Osteocyte (in vitro differentiated cells): ENCODE measurements at regions not wholly inside any gene's neighbourhood (a gene's known extent, or its start where the extent isn't known, plus 50 kb on each side); places are given as distances from the start of the nearest gene placed in this dataset.

Experiments
- DNase-seq: peaks from one replicate; pipeline ENCODE4 v3.0.0; 2021; ENCODE audit warnings: mixed read lengths; ENCODE audit not compliant: unreplicated experiment; ENCODE audit errors: extremely low spot score
- H3K27ac Mint-ChIP-seq: one replicate; pipeline ENCODE4 v1.8.0; 2021; ENCODE audit warnings: mild to moderate bottlenecking, mixed read lengths; ENCODE audit not compliant: unreplicated experiment
- H3K27me3 Mint-ChIP-seq: one replicate; pipeline ENCODE4 v1.8.0; 2021; ENCODE audit warnings: mixed read lengths; ENCODE audit not compliant: unreplicated experiment
- H3K36me3 Mint-ChIP-seq: one replicate; pipeline ENCODE4 v1.8.0; 2021; ENCODE audit warnings: mixed read lengths; ENCODE audit not compliant: unreplicated experiment
- H3K4me1 Mint-ChIP-seq: one replicate; pipeline ENCODE4 v1.8.0; 2021; ENCODE audit warnings: mixed read lengths; ENCODE audit not compliant: unreplicated experiment
- H3K4me3 Mint-ChIP-seq: one replicate; pipeline ENCODE4 v1.8.0; 2021; ENCODE audit warnings: mild to moderate bottlenecking, moderate library complexity, mixed read lengths; ENCODE audit not compliant: unreplicated experiment
- H3K9me3 Mint-ChIP-seq: one replicate; pipeline ENCODE4 v1.8.0; 2021; ENCODE audit warnings: mixed read lengths; ENCODE audit not compliant: unreplicated experiment
- CTCF ChIP-seq: fragments of 200-600 bp; sonication (generic); IDR thresholded peaks from 2 replicates; pipeline ENCODE4 v1.5.0; 2021; ENCODE audit warnings: antibody characterized with exemption, mild to moderate bottlenecking, moderate library complexity

GRCh38 chr10:22846294-22846693, 81.6 kb upstream of the ARMC3 start:
- Mint-ChIP-seq H3K27ac (no peak overlapping the region), H3K27me3 (no peaks in the 10 kb centered on the region), H3K36me3 (no peaks in the 10 kb centered on the region), H3K4me3 (no peak overlapping the region), H3K9me3 (no peaks in the 10 kb centered on the region), H3K4me1 (peaks cover 14% of the 10 kb centered on the region)
- no peak for TF ChIP-seq CTCF
- DNase-seq = no peak

- H3K27ac Mint-ChIP-seq = no peak overlapping the region
- H3K27me3 Mint-ChIP-seq = no peaks in the 10 kb centered on the region
- no peak for TF ChIP-seq CTCF
- no peak for DNase-seq
- no peaks in the 10 kb centered on the region for H3K9me3 Mint-ChIP-seq
- H3K36me3 Mint-ChIP-seq = no peaks in the 10 kb centered on the region
- H3K4me3 Mint-ChIP-seq = no peak overlapping the region
- H3K4me1 Mint-ChIP-seq = peaks cover 3% of the 10 kb centered on the region
Observed at GRCh38 chr10:22839639-22840038, 88.2 kb upstream of the ARMC3 start.

- TF ChIP-seq CTCF = no peak
- H3K27ac Mint-ChIP-seq = no peak overlapping the region
- H3K4me3 Mint-ChIP-seq = no peak overlapping the region
- peaks cover 4% of the 10 kb centered on the region for H3K4me1 Mint-ChIP-seq
- no peaks in the 10 kb centered on the region for H3K9me3 Mint-ChIP-seq
- no peaks in the 10 kb centered on the region for H3K27me3 Mint-ChIP-seq
- no peaks in the 10 kb centered on the region for H3K36me3 Mint-ChIP-seq
- no peak for DNase-seq
Observed at GRCh38 chr10:22837771-22838170, 90.1 kb upstream of the ARMC3 start.

GRCh38 chr10:22837351-22837750, 90.5 kb upstream of the ARMC3 start:
- Mint-ChIP-seq H3K4me3 (no peak overlapping the region), H3K4me1 (peaks cover 4% of the 10 kb centered on the region), H3K36me3 (no peaks in the 10 kb centered on the region), H3K9me3 (no peaks in the 10 kb centered on the region), H3K27ac (no peak overlapping the region), H3K27me3 (no peaks in the 10 kb centered on the region)
- DNase-seq = no peak
- no peak for TF ChIP-seq CTCF

- no peak for DNase-seq
- H3K4me1 Mint-ChIP-seq = peaks cover 4% of the 10 kb centered on the region
- no peak overlapping the region for H3K27ac Mint-ChIP-seq
- no peaks in the 10 kb centered on the region for H3K36me3 Mint-ChIP-seq
- TF ChIP-seq CTCF = no peak
- H3K4me3 Mint-ChIP-seq = no peak overlapping the region
- H3K9me3 Mint-ChIP-seq = no peaks in the 10 kb centered on the region
- no peaks in the 10 kb centered on the region for H3K27me3 Mint-ChIP-seq
Observed at GRCh38 chr10:22834471-22834870, 93.4 kb upstream of the ARMC3 start.
